CD14-positive monocyte (primary cell): ENCODE measurements at regions not wholly inside any gene's neighbourhood (a gene's known extent, or its start where the extent isn't known, plus 50 kb on each side); places are given as distances from the start of the nearest gene placed in this dataset.
A peak's percentile ranks its signal among the peaks of the same experiment; 100 is the strongest.

Experiments used
- DNase-seq, 3 donors: peaks; one replicate each; pipeline ENCODE4 v3.0.0-alpha.2; 2011 to 2022
- H2AFZ ChIP-seq: 2 replicates; pipeline ENCODE4 v1.6.0; 2012; ENCODE audit warnings: mild to moderate bottlenecking, low read depth, low read length, inconsistent platforms; ENCODE audit not compliant: insufficient read depth, poor library complexity, severe bottlenecking
- H3K27ac ChIP-seq, 2 donors: 1 replicate in 1 of 2; 2 replicates in 1 of 2; pipeline ENCODE4 v1.5.1; 2012 to 2013; ENCODE audit warnings: low read length in 2 of 2, control low read depth in 1 of 2, inconsistent platforms in 1 of 2, low read depth in 1 of 2, mild to moderate bottlenecking in 1 of 2
- H3K27me3 ChIP-seq, 2 donors: one replicate each; pipeline versions ENCODE4 v1.6.0 to v1.6.1; 2011 to 2013; ENCODE audit warnings: low read length in 2 of 2; ENCODE audit not compliant: control insufficient read depth in 2 of 2, insufficient read depth in 2 of 2
- H3K36me3 ChIP-seq, 2 donors: replicated peaks in 1 of 2; 1 replicate in 1 of 2; 2 replicates in 1 of 2; pipeline versions ENCODE4 v1.5.1 to v1.6.1; 2012 to 2013; ENCODE audit warnings: low read length in 2 of 2, control low read depth in 1 of 2, inconsistent platforms in 1 of 2, mild to moderate bottlenecking in 1 of 2; ENCODE audit not compliant: insufficient read depth in 2 of 2, control insufficient read depth in 1 of 2
- H3K4me1 ChIP-seq, 2 donors: 1 replicate in 1 of 2; 2 replicates in 1 of 2; pipeline versions ENCODE4 v1.5.1 to v1.6.1; 2012 to 2013; ENCODE audit warnings: low read length in 2 of 2, control low read depth in 1 of 2, inconsistent platforms in 1 of 2, mild to moderate bottlenecking in 1 of 2, moderate library complexity in 1 of 2; ENCODE audit not compliant: insufficient read depth in 2 of 2, control insufficient read depth in 1 of 2
- H3K4me2 ChIP-seq: replicated peaks from 2 replicates; pipeline ENCODE3; 2012; ENCODE audit warnings: low read length, moderate library complexity, mild to moderate bottlenecking; ENCODE audit not compliant: poor library complexity, severe bottlenecking; ENCODE audit errors: extremely low read depth
- H3K4me3 ChIP-seq, 3 experiments: fragments of 200-600 bp in 1 of 3; sonication (generic) in 1 of 3; replicated peaks in 1 of 3; 1 replicate in 2 of 3; 2 replicates in 1 of 3; pipeline ENCODE4 v1.5.1; 2011 to 2013; ENCODE audit warnings: low read length in 3 of 3, mild to moderate bottlenecking in 3 of 3, control low read depth in 2 of 3, low read depth in 2 of 3, inconsistent platforms in 1 of 3, moderate library complexity in 1 of 3
- H3K79me2 ChIP-seq: 2 replicates; pipeline ENCODE4 v1.6.0; 2012; ENCODE audit warnings: mild to moderate bottlenecking, control low read depth, inconsistent platforms, low read length, moderate library complexity; ENCODE audit not compliant: insufficient read depth
- H3K9ac ChIP-seq: 2 replicates; pipeline ENCODE4 v1.6.0; 2017; ENCODE audit warnings: low read length, mild to moderate bottlenecking; ENCODE audit not compliant: insufficient read depth, poor library complexity, severe bottlenecking
- H3K9me3 ChIP-seq, 2 donors: replicated peaks in 1 of 2; 1 replicate in 1 of 2; 2 replicates in 1 of 2; pipeline versions ENCODE4 v1.5.1 to v1.6.1; 2012 to 2013; ENCODE audit warnings: low read length in 2 of 2, control low read depth in 1 of 2; ENCODE audit not compliant: control insufficient read depth in 1 of 2, insufficient read depth in 1 of 2
- H4K20me1 ChIP-seq: 2 replicates; pipeline ENCODE4 v1.6.0; 2012; ENCODE audit warnings: mild to moderate bottlenecking, low read length, control low read depth, moderate library complexity; ENCODE audit not compliant: insufficient read depth
- H3K27ac Mint-ChIP-seq, 7 donors: one replicate each; pipeline ENCODE4 v1.8.0; 2020; ENCODE audit warnings: mild to moderate bottlenecking in 7 of 7, mixed read lengths in 7 of 7, moderate library complexity in 6 of 7, inconsistent platforms in 2 of 7
- H3K27me3 Mint-ChIP-seq, 3 donors: one replicate each; pipeline ENCODE4 v1.8.0; 2021 to 2022; ENCODE audit warnings: low read depth in 3 of 3, mild to moderate bottlenecking in 3 of 3, mixed read lengths in 3 of 3, moderate library complexity in 3 of 3, inconsistent platforms in 1 of 3
- H3K36me3 Mint-ChIP-seq, 2 donors: one replicate each; pipeline ENCODE4 v1.8.0; 2020; ENCODE audit warnings: mixed read lengths in 2 of 2, inconsistent platforms in 1 of 2, mild to moderate bottlenecking in 1 of 2
- H3K4me1 Mint-ChIP-seq: one replicate; pipeline ENCODE4 v1.8.0; 2020; ENCODE audit warnings: mild to moderate bottlenecking, mixed read lengths
- H3K4me3 Mint-ChIP-seq, 2 donors: one replicate each; pipeline ENCODE4 v1.8.0; 2020; ENCODE audit warnings: mild to moderate bottlenecking in 2 of 2, mixed read lengths in 2 of 2, moderate library complexity in 1 of 2
- H3K9me3 Mint-ChIP-seq, 7 donors: one replicate each; pipeline ENCODE4 v1.8.0; 2020 to 2022; ENCODE audit warnings: mixed read lengths in 7 of 7, mild to moderate bottlenecking in 6 of 7, moderate library complexity in 6 of 7, inconsistent platforms in 2 of 7
- CTCF ChIP-seq: fragments of 200-600 bp; IDR thresholded peaks from one replicate; pipeline ENCODE4 v1.8.0; 2022; ENCODE audit warnings: antibody characterized with exemption, mild to moderate bottlenecking
- WGBS: methylation state at CpG from one replicate; pipeline ENCODE4 v1.1.5; 2013; ENCODE audit warnings: missing lambda C conversion rate; ENCODE audit not compliant: insufficient coverage; 5-methylcytosine and 5-hydroxymethylcytosine counted together
- intact Hi-C, 2 donors: fragments of 100-400 bp; cut with micrococcal nuclease; formaldehyde crosslinking; loops; one replicate each; pipeline versions ENCODE4 v1.15.0 to v1.15.1; 2023

GRCh38 chr1:198015309-198015708 lies 98.1 kb downstream of the LHX9 start:
- Histone ChIP-seq H3K27me3 (no peaks in the 10 kb centered on the region), H4K20me1 (no peaks in the 10 kb centered on the region), H3K4me2 (no peak overlapping the region), H3K36me3 (no peaks in the 10 kb centered on the region), H3K79me2 (no peaks in the 10 kb centered on the region), H3K9me3 (peaks cover 1 to 4% of the 10 kb centered on the region in 2 donors), H3K9ac (no peak overlapping the region), H3K27ac (no peak overlapping the region), H3K4me3 (no peak overlapping the region), H3K4me1 (no peaks in the 10 kb centered on the region), H2AFZ (no peak overlapping the region)
- no peak for DNase-seq
- Mint-ChIP-seq H3K27me3 (no peaks in the 10 kb centered on the region), H3K4me3 (no peak overlapping the region), H3K27ac (no peak overlapping the region), H3K36me3 (no peaks in the 10 kb centered on the region), H3K4me1 (no peaks in the 10 kb centered on the region), H3K9me3 (peaks cover 0 to 12% (median 7%) of the 10 kb centered on the region in 7 donors)
- intact Hi-C loops: no loop called here
- no peak for TF ChIP-seq CTCF

DNA sequence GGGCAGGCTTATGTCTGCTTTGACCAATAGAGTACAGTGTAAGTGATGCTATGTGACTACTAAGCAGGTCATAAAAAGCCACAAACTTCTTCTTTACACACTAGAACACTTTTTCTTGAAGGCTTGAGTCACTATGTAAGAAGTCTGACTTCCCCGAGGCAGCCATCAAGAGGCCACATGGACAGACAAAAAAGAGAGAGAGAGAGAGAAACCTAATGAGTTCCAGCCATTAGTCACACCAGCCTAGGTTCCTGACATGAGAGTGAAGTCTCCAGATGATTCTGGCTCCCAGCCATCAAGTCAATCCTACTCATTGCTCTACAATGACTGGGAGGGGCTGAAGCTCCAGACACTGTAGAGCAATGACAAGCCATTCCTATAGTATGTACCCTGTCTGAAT lies 101.4 kb downstream of the LHX9 start:
- no peak overlapping the region for H3K4me3 ChIP-seq
- H3K9me3 ChIP-seq: no peaks in the 10 kb centered on the region
- peak in 1 of 3 donors; percentile 12 for DNase-seq
- no CpG with 5 or more reads among the region's 1 CpG for WGBS
- Mint-ChIP-seq H3K4me1 (no peaks in the 10 kb centered on the region), H3K27me3 (no peaks in the 10 kb centered on the region), H3K4me3 (no peak overlapping the region), H3K36me3 (no peaks in the 10 kb centered on the region), H3K27ac (no peak overlapping the region), H3K9me3 (peaks cover 0 to 6% (median 3%) of the 10 kb centered on the region in 7 donors)
- no peaks in the 10 kb centered on the region for H4K20me1 ChIP-seq
- no peak for TF ChIP-seq CTCF
- no peak overlapping the region for H3K4me2 ChIP-seq
- H3K27ac ChIP-seq: no peak overlapping the region
- no peak overlapping the region for H2AFZ ChIP-seq
- no peaks in the 10 kb centered on the region for H3K79me2 ChIP-seq
- no peaks in the 10 kb centered on the region for H3K36me3 ChIP-seq
- no peaks in the 10 kb centered on the region for H3K27me3 ChIP-seq
- intact Hi-C loops: no loop called here
- no peak overlapping the region for H3K9ac ChIP-seq
- no peaks in the 10 kb centered on the region for H3K4me1 ChIP-seq
